Choroid plexus epithelial cell (primary cell): ENCODE measurements at regions not wholly inside any gene's neighbourhood (a gene's known extent, or its start where the extent isn't known, plus 50 kb on each side); places are given as distances from the start of the nearest gene placed in this dataset.

Source experiments
- DNase-seq: peaks from one replicate; pipeline ENCODE4 v3.0.0-alpha.2; 2010; ENCODE audit warnings: low read depth
- H3K4me3 ChIP-seq: 2 replicates; pipeline ENCODE4 v1.5.1; 2011; ENCODE audit warnings: low read depth, mild to moderate bottlenecking, control low read depth, low read length, moderate library complexity
- CTCF ChIP-seq: conservative IDR thresholded peaks from 2 replicates; pipeline ENCODE4 v1.5.1; 2011; ENCODE audit warnings: low read depth, mild to moderate bottlenecking, control low read depth, inconsistent platforms, low read length, moderate library complexity

GRCh38 chr10:58932126-58932525, 244.3 kb upstream of the PHYHIPL start:
- H3K4me3 ChIP-seq: no peak overlapping the region
- TF ChIP-seq CTCF: no peak
- DNase-seq: peak; percentile 26

GRCh38 chr10:58932577-58933314, 243.7 kb upstream of the PHYHIPL start:
- TF ChIP-seq CTCF: no peak
- no peak overlapping the region for H3K4me3 ChIP-seq
- no peak for DNase-seq

- TF ChIP-seq CTCF: no peak
- DNase-seq: no peak
- H3K4me3 ChIP-seq: no peak overlapping the region
Observed at GRCh38 chr10:58936364-58936763, 240.1 kb upstream of the PHYHIPL start.

GRCh38 chr10:58937423-58937822, 239.0 kb upstream of the PHYHIPL start:
- no peak for TF ChIP-seq CTCF
- H3K4me3 ChIP-seq: no peak overlapping the region
- no peak for DNase-seq

GRCh38 chr10:58942724-58943123, 233.7 kb upstream of the PHYHIPL start:
- DNase-seq: no peak
- TF ChIP-seq CTCF: no peak
- no peak overlapping the region for H3K4me3 ChIP-seq

- H3K4me3 ChIP-seq: no peak overlapping the region
- no peak for TF ChIP-seq CTCF
- peak; percentile 64 for DNase-seq
Observed at GRCh38 chr10:58943256-58943890, 233.1 kb upstream of the PHYHIPL start.

- no peak overlapping the region for H3K4me3 ChIP-seq
- no peak for TF ChIP-seq CTCF
- no peak for DNase-seq
Observed at GRCh38 chr10:58943960-58944359, 232.5 kb upstream of the PHYHIPL start.
